SK-N-SH (cell line): ENCODE measurements at regions not wholly inside any gene's neighbourhood (a gene's known extent, or its start where the extent isn't known, plus 50 kb on each side); places are given as distances from the start of the nearest gene placed in this dataset.

Experiments
- CTCF ChIA-PET: fragments of 300-600, 350-600 bp; formaldehyde crosslinking; extraction: SDS; loops from one replicate; lab custom pipeline; 2021; lab: Yijun Ruan, JAX
- POLR2A ChIA-PET: fragments of 350-600 bp; sonication (Branson Sonifier 250); formaldehyde crosslinking; extraction: SDS; loops from one replicate; lab custom pipeline; 2020; ENCODE audit warnings: antibody characterized with exemption, inconsistent platforms; lab: Yijun Ruan, JAX
- DNase-seq: peaks from one replicate; pipeline ENCODE4 v3.0.0; 2012
- H2AFZ ChIP-seq: fragments of 200-600 bp; sonication (generic); 2 replicates; pipeline ENCODE4 v1.8.1; 2016; ENCODE audit warnings: antibody characterized with exemption, mild to moderate bottlenecking, low read depth
- H3F3A ChIP-seq: fragments of 200-600 bp; sonication (generic); replicated peaks from 2 replicates; pipeline ENCODE3; 2016; ENCODE audit warnings: antibody characterized with exemption, mild to moderate bottlenecking; ENCODE audit not compliant: insufficient read depth
- H3K27ac ChIP-seq, 2 experiments: fragments of 200-500 bp in 1 of 2; fragments of 200-600 bp in 1 of 2; sonication (Bioruptor generic) in 1 of 2; sonication (generic), shearing (Covaris generic) in 1 of 2; 2 replicates each; pipeline versions ENCODE4 v1.5.1 to v1.6.1; 2014 to 2016; ENCODE audit warnings: low read depth in 2 of 2, inconsistent platforms in 1 of 2, low read length in 1 of 2, mild to moderate bottlenecking in 1 of 2, mixed read lengths in 1 of 2
- H3K27me3 ChIP-seq: fragments of 200-600 bp; sonication (generic), shearing (Covaris generic); 2 replicates; pipeline ENCODE4 v1.6.1; 2016; ENCODE audit warnings: mixed run types; ENCODE audit not compliant: insufficient read depth
- H3K36me3 ChIP-seq, 2 experiments: fragments of 200-500 bp in 1 of 2; fragments of 200-600 bp in 1 of 2; sonication (Bioruptor generic) in 1 of 2; sonication (generic) in 1 of 2; replicated peaks in 1 of 2; 2 replicates each; pipeline versions ENCODE3 to v1.5.1; 2014 to 2016; ENCODE audit warnings: low read length in 1 of 2, mild to moderate bottlenecking in 1 of 2; ENCODE audit not compliant: insufficient read depth in 2 of 2, control insufficient read depth in 1 of 2
- H3K4me1 ChIP-seq, 2 experiments: fragments of 200-500 bp in 1 of 2; fragments of 200-600 bp in 1 of 2; sonication (Bioruptor generic) in 1 of 2; sonication (generic), shearing (Covaris generic) in 1 of 2; 2 replicates each; pipeline versions ENCODE4 v1.5.1 to v1.6.1; 2014 to 2016; ENCODE audit warnings: low read depth in 1 of 2, low read length in 1 of 2, mixed run types in 1 of 2; ENCODE audit not compliant: insufficient read depth in 2 of 2, control insufficient read depth in 1 of 2
- H3K4me2 ChIP-seq: fragments of 200-600 bp; sonication (generic), shearing (Covaris generic); 2 replicates; pipeline ENCODE4 v1.6.1; 2017; ENCODE audit warnings: mixed run types
- H3K4me3 ChIP-seq, 2 experiments: fragments of 200-500 bp in 1 of 2; fragments of 200-600 bp in 1 of 2; sonication (Bioruptor generic) in 1 of 2; sonication (generic), shearing (Covaris generic) in 1 of 2; 2 replicates each; pipeline versions ENCODE4 v1.5.1 to v1.8.1; 2014 to 2016; ENCODE audit warnings: low read depth in 2 of 2, inconsistent platforms in 1 of 2, low read length in 1 of 2, mild to moderate bottlenecking in 1 of 2, mixed read lengths in 1 of 2, moderate library complexity in 1 of 2
- H3K79me2 ChIP-seq: fragments of 200-600 bp; sonication (generic); 2 replicates; pipeline ENCODE4 v1.8.1; 2017; ENCODE audit warnings: mild to moderate bottlenecking; ENCODE audit not compliant: insufficient read depth
- H3K9ac ChIP-seq: fragments of 200-600 bp; sonication (generic); 2 replicates; pipeline ENCODE4 v1.6.1; 2017; ENCODE audit warnings: mixed run types
- H3K9me2 ChIP-seq: fragments of 200-600 bp; sonication (generic); 2 replicates; pipeline ENCODE4 v1.6.1; 2017; ENCODE audit warnings: mixed run types
- H3K9me3 ChIP-seq: fragments of 200-600 bp; sonication (generic); 2 replicates; pipeline ENCODE4 v1.6.1; 2017; ENCODE audit warnings: mixed run types, mild to moderate bottlenecking, moderate library complexity
- H4K20me1 ChIP-seq: fragments of 200-600 bp; sonication (generic); 2 replicates; pipeline ENCODE4 v1.6.1; 2017; ENCODE audit warnings: mild to moderate bottlenecking, mixed run types; ENCODE audit not compliant: insufficient read depth
- CHD2 ChIP-seq: fragments of 150-350 bp; IDR thresholded peaks from 2 replicates; pipeline ENCODE4 v1.6.1; 2018; ENCODE audit warnings: low read length; ENCODE audit not compliant: partially characterized antibody
- EP300 ChIP-seq, 2 experiments: IDR thresholded peaks; 2 replicates each; pipeline versions ENCODE4 v1.4.0 to v1.6.1; 2012; ENCODE audit warnings: borderline replicate concordance in 1 of 2, low read depth in 1 of 2, low read length in 1 of 2
- EZH2phosphoT487 ChIP-seq: fragments of 200-600 bp; sonication (generic); IDR thresholded peaks from 2 replicates; pipeline ENCODE4 v1.6.1; 2017; ENCODE audit warnings: low read depth, mixed run types, mild to moderate bottlenecking, antibody characterized with exemption, moderate library complexity, borderline replicate concordance
- FOXM1 ChIP-seq: IDR thresholded peaks from 2 replicates; pipeline ENCODE4 v1.4.0; 2012; ENCODE audit warnings: low read depth, mild to moderate bottlenecking
- GABPA ChIP-seq: IDR thresholded peaks from 2 replicates; pipeline ENCODE4 v1.4.0; 2012; ENCODE audit warnings: low read depth, mild to moderate bottlenecking
- GATA2 ChIP-seq: sonication (generic); formaldehyde crosslinking; IDR thresholded peaks from 2 replicates; pipeline ENCODE4 v1.5.0; 2020; ENCODE audit warnings: mild to moderate bottlenecking, missing genetic modification reagents
- JUND ChIP-seq: IDR thresholded peaks from 2 replicates; pipeline ENCODE4 v1.4.0; 2012
- MXI1 ChIP-seq: IDR thresholded peaks from 2 replicates; pipeline ENCODE4 v1.6.1; 2012; ENCODE audit warnings: mild to moderate bottlenecking, low read depth, low read length, improper control_type of control experiment
- NFIC ChIP-seq: IDR thresholded peaks from 2 replicates; pipeline ENCODE4 v1.4.0; 2012; ENCODE audit warnings: borderline replicate concordance
- PBX3 ChIP-seq: IDR thresholded peaks from 2 replicates; pipeline ENCODE4; 2012
- POLR2AphosphoS5 ChIP-seq: IDR thresholded peaks from 2 replicates; pipeline ENCODE4 v1.6.1; 2012; ENCODE audit warnings: low read depth, low read length
- RAD21 ChIP-seq: IDR thresholded peaks from 2 replicates; pipeline ENCODE4 v1.6.1; 2012; ENCODE audit warnings: mild to moderate bottlenecking, low read length
- RCOR1 ChIP-seq: fragments of 150-350 bp; IDR thresholded peaks from 2 replicates; pipeline ENCODE4 v1.6.1; 2017; ENCODE audit warnings: antibody characterized with exemption, low read length
- RFX5 ChIP-seq: IDR thresholded peaks from 2 replicates; pipeline ENCODE4 v1.6.1; 2012; ENCODE audit warnings: mild to moderate bottlenecking, improper control_type of control experiment, low read length
- RXRA ChIP-seq: IDR thresholded peaks from 2 replicates; pipeline ENCODE4 v1.4.0; 2012; ENCODE audit warnings: low read depth, mild to moderate bottlenecking, borderline replicate concordance
- SMC3 ChIP-seq: IDR thresholded peaks from 2 replicates; pipeline ENCODE4 v1.6.1; 2012; ENCODE audit warnings: low read depth, low read length, improper control_type of control experiment
- TEAD4 ChIP-seq: IDR thresholded peaks from 2 replicates; pipeline ENCODE4 v1.4.0; 2012; ENCODE audit warnings: mild to moderate bottlenecking, borderline replicate concordance; ENCODE audit not compliant: insufficient read depth
- USF1 ChIP-seq: IDR thresholded peaks from 2 replicates; pipeline ENCODE4 v1.4.0; 2012; ENCODE audit warnings: low read depth, borderline replicate concordance
- WGBS: methylation state at CpG from one replicate; pipeline ENCODE4 v1.1.6; 2017; ENCODE audit warnings: low lambda C conversion rate; 5-methylcytosine and 5-hydroxymethylcytosine counted together
- TF ChIP-seq, protein P1 (sequence below): IDR thresholded peaks from 2 replicates; pipeline ENCODE4 v1.6.1; 2012; ENCODE audit warnings: mild to moderate bottlenecking, low read depth, low read length, moderate library complexity

DNA sequence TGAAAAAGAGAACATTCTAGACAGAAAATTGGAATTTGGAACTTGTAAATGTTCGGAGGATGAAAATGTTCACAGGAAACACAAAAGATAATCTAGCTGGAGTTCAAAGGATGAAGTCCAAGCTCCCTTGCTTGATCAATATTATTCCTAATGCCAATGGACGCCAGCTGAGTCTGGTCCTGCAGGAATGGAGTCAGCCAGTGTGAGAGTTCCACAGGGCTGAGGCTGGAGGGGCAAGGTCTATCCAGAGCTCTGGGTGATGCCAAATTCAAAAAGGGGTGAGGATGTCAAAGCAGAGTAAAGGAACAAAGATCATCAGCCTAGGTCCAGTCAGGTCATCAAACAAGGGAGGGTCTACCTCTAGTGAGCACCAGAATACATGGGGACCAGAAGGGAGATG, 78.5 kb upstream of the CTNNA2 start:
- no peaks in the 10 kb centered on the region for H3K9me2 ChIP-seq
- ChIA-PET CTCF (no interaction called here), POLR2A (interaction anchor here (0.6 kb wide), 1 partner anchor 9 kb away, joined by 5 read pairs; no protein-coding TSS in a partner anchor)
- no peaks in the 10 kb centered on the region for H3K79me2 ChIP-seq
- no peaks in the 10 kb centered on the region for H3F3A ChIP-seq
- 7% methylated on average over 2 of the region's 2 CpGs for WGBS
- H3K27ac ChIP-seq = no peak overlapping the region
- no peaks in the 10 kb centered on the region for H3K27me3 ChIP-seq
- no peak overlapping the region for H3K4me2 ChIP-seq
- H3K4me1 ChIP-seq = no peaks in the 10 kb centered on the region
- H3K9ac ChIP-seq = no peak overlapping the region
- H2AFZ ChIP-seq = no peak overlapping the region
- H4K20me1 ChIP-seq = no peaks in the 10 kb centered on the region
- no peak for DNase-seq
- no peak overlapping the region for H3K4me3 ChIP-seq
- TF ChIP-seq EZH2phosphoT487 (no peak), CHD2 (no peak), GABPA (no peak), RCOR1 (no peak), PBX3 (no peak), RFX5 (no peak), FOXM1 (no peak), EP300 (IDR thresholded peaks at IDR 0.05; ENCODE audit: borderline replicate concordance in 1 of 2, low read depth in 1 of 2, low read length in 1 of 2) (no peak), SMC3 (no peak), JUND (no peak), MXI1 (no peak), RAD21 (no peak), TEAD4 (no peak), GATA2 (CRISPR knock-in tag) (no peak), NFIC (no peak), USF1 (no peak), RXRA (no peak), POLR2AphosphoS5 (no peak)
- TF ChIP-seq, protein P1, sequence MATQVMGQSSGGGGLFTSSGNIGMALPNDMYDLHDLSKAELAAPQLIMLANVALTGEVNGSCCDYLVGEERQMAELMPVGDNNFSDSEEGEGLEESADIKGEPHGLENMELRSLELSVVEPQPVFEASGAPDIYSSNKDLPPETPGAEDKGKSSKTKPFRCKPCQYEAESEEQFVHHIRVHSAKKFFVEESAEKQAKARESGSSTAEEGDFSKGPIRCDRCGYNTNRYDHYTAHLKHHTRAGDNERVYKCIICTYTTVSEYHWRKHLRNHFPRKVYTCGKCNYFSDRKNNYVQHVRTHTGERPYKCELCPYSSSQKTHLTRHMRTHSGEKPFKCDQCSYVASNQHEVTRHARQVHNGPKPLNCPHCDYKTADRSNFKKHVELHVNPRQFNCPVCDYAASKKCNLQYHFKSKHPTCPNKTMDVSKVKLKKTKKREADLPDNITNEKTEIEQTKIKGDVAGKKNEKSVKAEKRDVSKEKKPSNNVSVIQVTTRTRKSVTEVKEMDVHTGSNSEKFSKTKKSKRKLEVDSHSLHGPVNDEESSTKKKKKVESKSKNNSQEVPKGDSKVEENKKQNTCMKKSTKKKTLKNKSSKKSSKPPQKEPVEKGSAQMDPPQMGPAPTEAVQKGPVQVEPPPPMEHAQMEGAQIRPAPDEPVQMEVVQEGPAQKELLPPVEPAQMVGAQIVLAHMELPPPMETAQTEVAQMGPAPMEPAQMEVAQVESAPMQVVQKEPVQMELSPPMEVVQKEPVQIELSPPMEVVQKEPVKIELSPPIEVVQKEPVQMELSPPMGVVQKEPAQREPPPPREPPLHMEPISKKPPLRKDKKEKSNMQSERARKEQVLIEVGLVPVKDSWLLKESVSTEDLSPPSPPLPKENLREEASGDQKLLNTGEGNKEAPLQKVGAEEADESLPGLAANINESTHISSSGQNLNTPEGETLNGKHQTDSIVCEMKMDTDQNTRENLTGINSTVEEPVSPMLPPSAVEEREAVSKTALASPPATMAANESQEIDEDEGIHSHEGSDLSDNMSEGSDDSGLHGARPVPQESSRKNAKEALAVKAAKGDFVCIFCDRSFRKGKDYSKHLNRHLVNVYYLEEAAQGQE = no peak
- H3K9me3 ChIP-seq = no peaks in the 10 kb centered on the region
- no peaks in the 10 kb centered on the region for H3K36me3 ChIP-seq
